ENCODE measurements at regions not wholly inside any gene's neighbourhood (a gene's known extent, or its start where the extent isn't known, plus 50 kb on each side); places are given as distances from the start of the nearest gene placed in this dataset.

- TF ChIP-seq POLR2AphosphoS5 (IDR thresholded peaks at IDR 0.05): no peak
- TF ChIP-seq EP300 (IDR thresholded peaks at IDR 0.05): no peak
These were observed 1539.8 kb upstream of the PIK3C3 start for GRCh38 chr18:40415176-40415791.
